RWPE2 (cell line): ENCODE measurements at regions not wholly inside any gene's neighbourhood (a gene's known extent, or its start where the extent isn't known, plus 50 kb on each side); places are given as distances from the start of the nearest gene placed in this dataset.

Experiments used
- ATAC-seq: fragments of 200-7000 bp; cut with Tn5 transposase; 3 replicates; pipeline ENCODE4 v1.9.1; 2021; ENCODE audit warnings: low read depth
- DNase-seq: peaks from one replicate; pipeline ENCODE4 v3.0.0-alpha.2; 2020; ENCODE audit warnings: low spot score
- H3K27ac ChIP-seq: fragments of 450-650 bp; 2 replicates; pipeline ENCODE4 v1.5.1; 2017; ENCODE audit warnings: mild to moderate bottlenecking; ENCODE audit not compliant: poor library complexity, severe bottlenecking
- H3K27me3 ChIP-seq: fragments of 250-450 bp; sonication (Bioruptor Pico); 2 replicates; pipeline ENCODE4 v1.5.1; 2021; ENCODE audit warnings: mild to moderate bottlenecking, moderate library complexity; ENCODE audit not compliant: insufficient read depth, poor library complexity, severe bottlenecking
- H3K36me3 ChIP-seq: fragments of 250-450 bp; sonication (Bioruptor Pico); 2 replicates; pipeline ENCODE4 v1.5.1; 2020; ENCODE audit warnings: low read depth, mild to moderate bottlenecking, moderate library complexity
- H3K4me1 ChIP-seq: fragments of 250-450 bp; sonication (Bioruptor Pico); 2 replicates; pipeline ENCODE4 v1.5.1; 2021; ENCODE audit warnings: mild to moderate bottlenecking, moderate library complexity; ENCODE audit not compliant: insufficient read depth, poor library complexity, severe bottlenecking
- H3K4me3 ChIP-seq: fragments of 250-450 bp; sonication (Bioruptor Pico); 2 replicates; pipeline ENCODE4 v1.5.1; 2021; ENCODE audit warnings: mild to moderate bottlenecking, moderate library complexity; ENCODE audit not compliant: severe bottlenecking
- H3K9me3 ChIP-seq: fragments of 250-450 bp; sonication (Bioruptor Pico); 2 replicates; pipeline ENCODE4 v1.5.1; 2021; ENCODE audit warnings: mild to moderate bottlenecking, moderate library complexity; ENCODE audit not compliant: severe bottlenecking
- TF ChIP-seq, protein P1 (sequence below): fragments of 450-650 bp; IDR thresholded peaks from one replicate; pipeline ENCODE4 v1.5.1; 2017; ENCODE audit warnings: mild to moderate bottlenecking, moderate library complexity; ENCODE audit not compliant: poor library complexity, severe bottlenecking

DNA sequence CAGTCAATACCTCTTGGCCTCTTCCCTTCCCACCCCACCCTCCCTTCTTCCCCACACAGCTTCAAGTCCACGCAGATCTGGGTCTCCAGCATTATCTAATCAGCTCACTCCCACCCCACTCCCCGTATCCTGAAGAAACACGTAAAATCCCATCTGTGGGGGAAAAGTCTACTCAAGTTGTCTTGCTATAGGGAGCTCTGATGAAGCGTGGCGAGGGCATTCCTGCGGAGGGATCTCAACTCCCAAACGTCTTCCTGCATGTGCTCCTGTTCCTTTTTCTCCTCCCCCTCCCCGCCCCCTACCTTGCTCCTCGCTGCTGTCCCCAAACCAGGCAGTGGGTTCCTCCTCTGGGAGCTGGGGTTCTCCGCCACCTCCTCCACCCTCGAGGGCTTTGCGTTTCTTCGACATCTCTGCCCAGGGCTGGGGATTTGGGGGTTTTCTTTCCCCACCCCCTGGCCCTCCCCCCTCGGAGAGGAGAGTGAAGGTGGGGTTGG lies 181.8 kb downstream of the TBXT start:
- ATAC-seq (no peak), DNase-seq (no peak)
- H3K27me3 ChIP-seq, result peaks cover 29% of the 10 kb centered on the region
- H3K4me1 ChIP-seq, result no peaks in the 10 kb centered on the region
- H3K9me3 ChIP-seq, result no peaks in the 10 kb centered on the region
- TF ChIP-seq, protein P1, sequence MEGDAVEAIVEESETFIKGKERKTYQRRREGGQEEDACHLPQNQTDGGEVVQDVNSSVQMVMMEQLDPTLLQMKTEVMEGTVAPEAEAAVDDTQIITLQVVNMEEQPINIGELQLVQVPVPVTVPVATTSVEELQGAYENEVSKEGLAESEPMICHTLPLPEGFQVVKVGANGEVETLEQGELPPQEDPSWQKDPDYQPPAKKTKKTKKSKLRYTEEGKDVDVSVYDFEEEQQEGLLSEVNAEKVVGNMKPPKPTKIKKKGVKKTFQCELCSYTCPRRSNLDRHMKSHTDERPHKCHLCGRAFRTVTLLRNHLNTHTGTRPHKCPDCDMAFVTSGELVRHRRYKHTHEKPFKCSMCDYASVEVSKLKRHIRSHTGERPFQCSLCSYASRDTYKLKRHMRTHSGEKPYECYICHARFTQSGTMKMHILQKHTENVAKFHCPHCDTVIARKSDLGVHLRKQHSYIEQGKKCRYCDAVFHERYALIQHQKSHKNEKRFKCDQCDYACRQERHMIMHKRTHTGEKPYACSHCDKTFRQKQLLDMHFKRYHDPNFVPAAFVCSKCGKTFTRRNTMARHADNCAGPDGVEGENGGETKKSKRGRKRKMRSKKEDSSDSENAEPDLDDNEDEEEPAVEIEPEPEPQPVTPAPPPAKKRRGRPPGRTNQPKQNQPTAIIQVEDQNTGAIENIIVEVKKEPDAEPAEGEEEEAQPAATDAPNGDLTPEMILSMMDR, result no peak
- no peak overlapping the region for H3K4me3 ChIP-seq
- H3K27ac ChIP-seq, result no peak overlapping the region
- H3K36me3 ChIP-seq, result no peaks in the 10 kb centered on the region

DNA sequence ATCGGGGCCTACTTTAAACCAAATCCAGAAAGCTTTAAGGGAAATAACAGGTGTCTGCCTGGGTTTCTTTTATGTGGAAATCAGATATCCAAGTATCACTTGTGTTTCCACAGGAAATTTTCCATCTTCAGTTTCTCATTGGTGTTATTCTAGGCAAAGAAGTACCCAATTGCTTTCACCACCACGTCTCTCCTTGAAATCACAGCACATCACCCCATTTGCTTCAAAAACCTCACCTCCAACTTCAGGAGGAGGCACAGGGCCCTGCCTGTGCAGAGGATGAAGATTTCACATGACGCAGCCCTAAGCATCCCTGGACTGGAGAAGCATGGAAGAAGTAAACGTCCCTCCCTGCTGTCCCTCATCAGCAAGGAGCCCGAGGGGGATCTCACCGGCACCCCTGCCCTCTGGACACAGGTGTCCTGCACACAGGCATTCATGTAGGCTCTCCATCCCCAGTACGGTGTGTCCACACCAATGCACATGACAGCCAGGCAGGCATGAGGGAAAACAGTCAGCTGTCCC lies 182.3 kb downstream of the TBXT start:
- ATAC-seq (no peak), DNase-seq (no peak)
- TF ChIP-seq, protein P1, result no peak
- Histone ChIP-seq H3K27me3 (peaks cover 29% of the 10 kb centered on the region), H3K4me3 (no peak overlapping the region), H3K36me3 (no peaks in the 10 kb centered on the region), H3K4me1 (no peaks in the 10 kb centered on the region), H3K9me3 (no peaks in the 10 kb centered on the region), H3K27ac (no peak overlapping the region)

DNA sequence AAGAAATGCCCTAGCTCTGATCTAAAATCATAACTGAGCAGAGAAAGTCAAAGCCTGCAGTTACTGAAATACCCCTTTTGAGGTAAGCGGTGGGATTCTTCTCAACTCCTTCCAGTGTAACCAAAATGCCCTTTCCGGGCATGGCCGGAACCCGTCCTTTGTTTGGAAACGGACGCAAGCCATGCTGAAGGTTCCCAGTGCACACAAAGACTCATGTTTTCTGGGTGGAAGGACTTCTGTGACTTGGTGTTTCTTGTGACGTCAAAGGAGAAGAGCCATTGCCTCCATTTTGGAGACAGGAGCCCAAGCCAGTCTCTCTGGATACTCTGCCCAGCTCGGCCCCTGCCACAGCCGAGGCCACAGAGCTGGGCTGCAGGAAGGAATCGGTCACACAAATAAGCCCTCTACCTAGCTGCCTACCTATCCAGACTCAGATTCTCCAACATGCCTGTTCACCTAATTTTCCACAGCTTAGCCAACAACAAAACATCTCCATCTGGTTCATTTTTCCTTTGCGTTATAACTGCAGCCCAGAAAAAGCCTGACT lies 182.8 kb downstream of the TBXT start:
- peaks cover 29% of the 10 kb centered on the region for H3K27me3 ChIP-seq
- H3K9me3 ChIP-seq, result no peaks in the 10 kb centered on the region
- ATAC-seq (no peak), DNase-seq (no peak)
- H3K4me3 ChIP-seq, result no peak overlapping the region
- TF ChIP-seq, protein P1, result no peak
- H3K27ac ChIP-seq, result no peak overlapping the region
- H3K36me3 ChIP-seq, result no peaks in the 10 kb centered on the region
- no peaks in the 10 kb centered on the region for H3K4me1 ChIP-seq

DNA sequence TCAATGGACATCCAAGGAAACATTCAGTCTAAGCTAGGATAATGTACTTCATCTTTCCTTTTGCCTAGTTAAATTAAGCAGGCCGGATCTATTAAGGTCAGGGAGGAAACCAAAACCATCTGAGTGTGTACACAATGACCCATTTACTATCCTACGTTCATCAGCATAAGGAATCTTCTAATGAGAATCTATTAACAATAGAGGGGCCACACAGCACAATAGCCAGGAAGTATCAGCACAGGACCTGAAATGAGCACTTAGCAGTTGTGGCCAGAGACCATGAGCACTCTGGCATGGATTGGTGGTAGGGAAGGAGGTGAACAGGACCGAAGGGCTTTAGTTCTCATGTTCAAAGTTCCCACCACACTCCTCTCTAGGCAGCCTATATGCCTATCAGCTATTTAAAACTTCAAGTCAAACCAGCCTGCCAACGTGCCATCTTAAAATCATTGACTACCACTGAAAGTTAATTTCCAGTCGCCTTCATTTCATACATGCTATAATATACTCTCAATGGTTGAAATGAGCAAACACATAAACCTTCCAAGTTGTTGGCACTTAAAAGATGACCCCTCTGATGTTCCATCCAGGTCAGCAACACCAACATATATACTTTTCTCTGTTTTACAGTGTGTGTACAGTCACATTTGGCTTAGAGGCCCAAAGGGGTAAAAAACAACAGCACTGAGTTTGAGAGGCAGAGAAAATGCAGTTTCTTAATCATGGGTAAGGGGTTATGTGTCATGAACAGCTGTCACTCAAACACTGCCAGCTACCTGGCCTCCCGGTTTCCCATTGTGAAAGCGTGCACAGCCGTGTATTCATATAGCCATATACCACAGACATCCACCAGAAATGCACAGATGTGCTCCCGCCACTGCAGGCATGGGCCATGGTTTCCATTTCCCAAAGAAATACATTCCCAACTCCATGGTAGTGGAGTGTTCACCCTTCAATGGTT lies 184.3 kb downstream of the TBXT start:
- H3K9me3 ChIP-seq, result no peaks in the 10 kb centered on the region
- H3K27me3 ChIP-seq, result peaks cover 16% of the 10 kb centered on the region
- H3K36me3 ChIP-seq, result no peaks in the 10 kb centered on the region
- no peak overlapping the region for H3K27ac ChIP-seq
- TF ChIP-seq, protein P1, result no peak
- no peak overlapping the region for H3K4me3 ChIP-seq
- no peaks in the 10 kb centered on the region for H3K4me1 ChIP-seq
- DNase-seq, result no peak
- ATAC-seq, result no peak
